Sciatic nerve (tissue), 2 donors: ENCODE measurements at regions not wholly inside any gene's neighbourhood (a gene's known extent, or its start where the extent isn't known, plus 50 kb on each side); places are given as distances from the start of the nearest gene placed in this dataset.
"Not testable (repeated sequence)": the region's sequence is repeated elsewhere in the genome, so short reads cannot be mapped to it uniquely, and the experiment has no call there.

Source experiments
- ATAC-seq: fragments of 200-7000 bp; cut with Tn5 transposase; one replicate; pipeline ENCODE4 v1.9.1; 2020; ENCODE audit warnings: mild to moderate bottlenecking, moderate library complexity
- DNase-seq: peaks from one replicate; pipeline ENCODE4 v3.0.0-alpha.2; 2020; ENCODE audit warnings: low spot score
- intact Hi-C: fragments of 100-400 bp; cut with DNase I; formaldehyde crosslinking; loops from one replicate; pipeline ENCODE4 v1.14.2; 2022
- donor health status: DM: no; HTN: no; CAD: no.
- donor health status: DM: no; HTN: no; CAD: no.

DNA sequence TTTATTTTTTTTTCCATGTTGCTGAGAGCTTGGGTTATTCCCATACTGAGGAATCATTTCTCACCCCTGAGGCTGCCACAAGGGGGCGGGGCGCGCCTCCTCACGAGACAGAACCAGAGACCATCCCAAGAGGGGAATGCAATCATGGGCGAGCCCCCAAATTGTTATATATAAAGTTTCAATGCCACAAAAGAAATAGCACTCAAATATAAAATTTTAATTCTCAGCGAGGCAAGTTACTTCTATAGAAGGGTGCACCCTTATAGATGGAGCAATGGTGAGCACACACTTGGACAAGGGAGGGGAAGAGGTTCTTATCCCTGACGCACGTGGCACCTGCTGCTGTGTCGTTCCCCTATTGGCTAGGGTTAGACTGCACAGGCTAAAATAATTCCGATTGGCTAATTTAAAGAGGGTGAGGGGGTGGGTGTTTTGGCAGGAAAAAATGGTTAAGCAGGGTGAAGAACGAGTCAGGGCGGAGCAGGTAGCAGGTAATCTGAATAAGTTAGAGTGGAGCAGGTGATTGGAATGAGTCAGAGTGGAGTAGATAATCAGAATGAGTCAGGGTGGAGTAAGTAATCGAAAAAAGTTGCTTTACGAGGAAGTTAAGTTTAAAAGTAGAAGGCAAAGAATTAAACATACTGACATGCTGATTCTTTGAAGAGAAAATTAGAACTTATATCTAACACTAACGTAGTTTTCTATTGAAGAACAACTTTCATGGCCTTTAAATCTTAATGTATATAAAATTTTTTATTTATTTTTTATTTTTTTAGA, 177.5 kb downstream of the MTCL1 start:
- no peak for DNase-seq
- no peak for ATAC-seq
- intact Hi-C loops = no loop called here

DNA sequence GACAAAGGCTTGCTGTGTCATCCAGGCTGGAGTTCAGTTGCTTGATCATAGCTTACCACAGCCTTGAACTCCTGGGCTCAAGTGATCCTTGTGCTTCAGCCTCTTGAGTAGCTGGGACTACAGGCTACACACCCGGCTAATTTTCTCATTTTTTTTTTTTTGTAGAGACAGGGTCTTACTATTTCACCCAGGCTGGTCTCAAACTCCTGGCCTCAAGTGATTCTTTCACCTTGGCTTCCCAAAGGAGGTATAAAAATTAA, 178.0 kb downstream of the MTCL1 start:
- intact Hi-C loops = no loop called here
- no peak for ATAC-seq
- DNase-seq = no peak

DNA sequence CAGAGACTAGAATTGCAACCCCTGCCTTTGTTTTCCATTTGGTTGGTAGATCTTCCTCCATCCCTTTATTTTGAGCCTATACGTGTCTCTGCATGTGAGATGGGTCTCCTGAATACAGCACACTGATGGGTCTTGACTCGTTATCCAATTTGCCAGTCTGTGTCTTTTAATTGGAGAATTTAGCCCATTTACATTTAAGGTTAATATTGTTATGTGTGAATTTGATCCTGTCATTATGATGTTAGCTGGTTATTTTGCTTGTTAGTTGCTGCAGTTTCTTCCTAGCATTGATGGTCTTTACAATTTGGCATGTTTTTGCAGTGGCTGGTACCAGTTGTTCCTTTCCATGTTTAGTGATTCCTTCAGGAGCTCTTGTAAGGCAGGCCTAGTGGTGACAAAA, 182.5 kb downstream of the MTCL1 start:
- DNase-seq, intact Hi-C loops, ATAC-seq: not testable (repeated sequence)

DNA sequence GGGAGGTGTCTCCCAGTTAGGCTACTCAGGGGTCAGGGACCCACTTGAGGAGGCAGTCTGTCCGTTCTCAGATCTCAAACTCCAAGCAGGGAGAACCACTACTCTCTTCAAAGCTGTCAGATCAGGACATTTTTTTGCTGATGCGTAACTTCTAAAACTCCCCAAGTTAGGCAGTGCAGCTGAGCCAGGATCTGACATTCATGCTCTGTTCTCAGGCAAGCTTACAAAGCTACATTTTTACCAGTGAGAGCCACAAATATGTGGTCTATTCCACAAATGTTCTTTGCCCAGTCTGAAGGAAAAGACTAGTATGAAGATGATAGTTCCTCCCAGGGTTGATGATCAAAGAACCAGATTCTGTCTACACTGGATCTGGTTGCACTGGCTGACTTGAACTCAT, 184.1 kb downstream of the MTCL1 start:
- DNase-seq (no peak), ATAC-seq (no peak)
- intact Hi-C loops = no loop called here

- intact Hi-C loops, DNase-seq, ATAC-seq: not testable (repeated sequence)
Observed at GRCh38 chr18:8890503-8890902, 185.1 kb downstream of the MTCL1 start.

GRCh38 chr18:8890957-8891464, 185.7 kb downstream of the MTCL1 start:
- intact Hi-C loops = no loop called here
- ATAC-seq (no peak), DNase-seq (no peak)

- intact Hi-C loops = no loop called here
- DNase-seq (no peak), ATAC-seq (no peak)
Observed at GRCh38 chr18:8893221-8893620, 187.9 kb downstream of the MTCL1 start.

DNA sequence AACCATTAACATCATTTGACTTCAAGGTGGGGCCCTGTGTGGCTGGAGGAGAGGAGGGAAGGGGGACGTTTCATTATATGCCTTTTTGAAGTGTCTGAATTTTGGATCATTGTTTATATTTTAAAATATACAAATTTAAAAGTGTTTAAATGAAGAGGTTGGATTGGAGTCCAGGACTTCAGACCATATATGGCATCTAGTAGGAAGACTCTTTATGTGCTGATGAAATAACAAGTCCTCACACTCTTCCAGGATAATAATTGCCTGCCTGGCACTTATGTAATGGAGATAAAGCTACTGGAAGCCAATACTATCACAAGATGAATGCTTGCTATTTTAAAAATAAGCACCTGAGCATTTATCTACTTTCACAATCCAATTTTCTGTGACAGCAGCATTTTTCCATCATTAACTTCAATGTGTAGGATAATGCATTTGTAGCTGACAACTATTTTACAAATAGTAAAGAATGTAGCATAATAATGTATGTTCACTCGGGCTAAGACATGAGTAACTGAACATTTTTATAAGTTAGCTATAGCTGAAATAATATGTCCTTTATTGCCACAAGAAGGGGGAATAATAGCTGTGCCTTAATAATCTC, 188.4 kb downstream of the MTCL1 start:
- intact Hi-C loops = no loop called here
- DNase-seq (no peak), ATAC-seq (no peak)

GRCh38 chr18:8894823-8895222, 189.5 kb downstream of the MTCL1 start:
- ATAC-seq = no peak
- intact Hi-C loops = no loop called here
- no peak for DNase-seq

- DNase-seq = no peak
- ATAC-seq = no peak
- intact Hi-C loops = no loop called here
Observed at GRCh38 chr18:8895341-8895740, 190.0 kb downstream of the MTCL1 start.

DNA sequence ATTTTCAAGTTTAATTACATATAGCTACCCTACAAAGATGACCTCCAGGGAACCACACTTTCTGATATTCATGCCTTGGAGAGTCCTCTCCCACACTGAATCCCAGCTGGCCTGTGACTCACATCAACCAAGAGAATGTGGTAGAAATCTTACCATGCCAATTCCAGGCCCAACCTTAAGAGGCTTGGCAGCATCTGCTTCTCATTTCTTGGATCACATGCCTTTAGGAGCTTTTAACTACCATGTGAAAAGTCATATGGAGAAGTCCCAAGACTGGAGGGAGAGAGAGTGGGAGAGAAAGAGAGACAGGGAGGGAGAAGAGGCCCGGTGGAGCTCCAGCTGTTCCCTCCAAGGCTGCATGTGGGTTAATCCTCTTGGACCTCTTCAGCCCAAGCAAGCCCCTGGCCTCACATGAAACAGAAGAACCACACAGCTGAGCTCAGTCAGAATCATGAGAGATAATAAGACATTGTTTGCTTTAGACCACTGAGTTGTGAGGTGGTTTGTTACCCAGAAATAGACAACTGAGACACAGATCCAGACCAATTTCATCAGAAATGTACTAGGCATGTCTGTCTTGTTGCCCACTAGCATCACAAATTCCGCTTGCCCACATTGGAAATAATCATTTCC, 190.7 kb downstream of the MTCL1 start:
- DNase-seq = no peak
- intact Hi-C loops = no loop called here
- ATAC-seq = no peak

GRCh38 chr18:8899000-8899399, 193.6 kb downstream of the MTCL1 start:
- intact Hi-C loops = no loop called here
- ATAC-seq (no peak), DNase-seq (no peak)

- intact Hi-C loops = no loop called here
- ATAC-seq (no peak), DNase-seq (no peak)
Observed at GRCh38 chr18:8900552-8900951, 195.2 kb downstream of the MTCL1 start.

DNA sequence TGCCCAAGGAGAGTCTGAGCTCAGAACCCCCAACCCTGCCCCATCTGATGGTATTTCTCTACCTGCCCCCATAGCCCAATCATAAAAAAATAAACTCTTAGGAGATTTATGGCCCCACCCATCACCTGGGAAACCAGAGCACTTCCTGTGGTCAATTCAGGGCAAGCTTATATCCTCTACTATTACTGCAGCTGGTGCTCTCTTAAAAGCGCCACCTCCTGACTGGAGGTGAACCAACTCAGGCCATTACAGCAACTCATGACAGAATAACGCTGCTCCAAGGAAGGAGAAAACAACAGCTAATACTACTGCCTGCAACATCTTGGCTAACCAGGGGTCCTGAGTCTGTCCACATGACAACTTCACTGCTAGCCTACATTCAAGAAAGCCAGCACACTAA, 195.7 kb downstream of the MTCL1 start:
- DNase-seq = no peak
- no peak for ATAC-seq
- intact Hi-C loops = no loop called here

DNA sequence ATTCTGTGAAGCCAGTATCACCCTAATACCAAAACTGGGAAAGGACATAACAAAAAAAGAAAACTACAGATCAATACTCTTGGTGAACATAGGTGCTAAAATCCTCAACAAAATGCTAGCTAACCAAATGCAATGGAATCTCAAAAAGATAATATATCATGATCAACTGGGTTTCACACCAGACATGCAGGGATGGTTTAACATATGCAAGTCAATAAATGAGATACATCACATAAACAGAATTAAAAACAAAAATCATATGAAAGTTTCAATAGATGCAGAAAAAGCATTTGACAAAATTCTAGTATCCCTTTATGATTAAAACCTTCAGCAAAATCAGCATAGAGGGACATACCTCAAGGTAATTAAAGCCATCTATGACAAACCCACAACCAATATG, 198.2 kb upstream of the NDUFV2 start:
- DNase-seq (no peak), ATAC-seq (no peak)
- intact Hi-C loops = no loop called here

GRCh38 chr18:8908792-8909510, 193.5 kb upstream of the NDUFV2 start:
- DNase-seq (no peak), ATAC-seq (no peak)
- intact Hi-C loops = no loop called here

DNA sequence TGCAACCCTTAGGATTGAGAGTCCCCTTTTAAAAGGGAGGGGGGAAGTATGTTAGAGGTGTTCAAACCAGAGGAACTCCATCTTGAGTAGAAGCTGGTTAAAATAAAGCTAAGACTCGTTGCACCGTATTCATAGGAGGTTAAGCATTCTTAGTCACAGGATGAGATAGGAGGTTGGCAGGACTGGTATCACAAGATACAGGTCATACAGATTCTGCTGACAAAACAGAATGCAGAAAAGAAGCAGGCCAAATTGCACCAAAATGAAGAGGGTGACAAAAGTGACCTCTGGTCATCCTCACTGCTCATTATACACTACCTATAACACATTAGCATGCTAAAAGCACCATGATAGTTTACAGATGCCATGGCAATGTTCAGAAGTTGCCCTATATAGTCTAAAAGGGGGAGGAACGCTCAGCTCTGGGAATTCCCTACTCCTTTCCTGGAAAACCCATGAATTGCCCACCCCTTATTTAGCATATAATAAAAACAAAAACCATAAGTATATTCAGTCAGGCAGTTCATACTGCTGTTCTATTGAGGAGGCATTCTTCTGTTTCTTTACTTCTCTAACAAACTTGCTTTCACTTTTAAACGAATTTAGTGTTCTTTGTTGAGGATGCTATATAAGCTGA, 192.2 kb upstream of the NDUFV2 start:
- no peak for ATAC-seq
- intact Hi-C loops = no loop called here
- no peak for DNase-seq

- intact Hi-C loops = no loop called here
- ATAC-seq (no peak), DNase-seq (no peak)
Observed at GRCh38 chr18:8910843-8911242, 191.7 kb upstream of the NDUFV2 start.
